HuH-7 (cell line): ENCODE measurements at regions not wholly inside any gene's neighbourhood (a gene's known extent, or its start where the extent isn't known, plus 50 kb on each side); places are given as distances from the start of the nearest gene placed in this dataset.
A peak's percentile ranks its signal among the peaks of the same experiment; 100 is the strongest.

Experiments
- DNase-seq: peaks from one replicate; pipeline ENCODE4 v3.0.0; 2011; ENCODE audit warnings: low spot score

DNA sequence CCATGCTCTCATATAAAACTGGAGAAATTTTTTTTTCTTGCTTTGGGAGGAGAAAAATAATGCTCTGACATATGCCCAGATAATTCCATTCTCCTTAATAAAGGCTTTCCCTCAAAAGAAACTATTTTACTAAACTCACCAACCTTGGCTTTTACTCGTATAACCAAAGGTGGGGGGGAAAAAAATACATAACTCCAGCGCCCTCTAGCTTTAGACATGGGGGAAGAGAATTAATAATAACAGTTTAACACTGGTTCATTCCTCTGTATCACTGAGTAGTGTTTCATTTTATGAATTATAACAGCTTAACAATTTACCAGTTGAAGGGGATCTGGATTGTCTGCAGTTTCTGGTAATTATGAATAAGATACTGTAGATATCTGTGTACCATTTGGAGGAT is 1226.1 kb downstream of the GRIK2 start:
- peak; percentile 9 for DNase-seq

GRCh38 chr6:102582569-102582968 is 1189.1 kb downstream of the GRIK2 start:
- no peak for DNase-seq

- DNase-seq, result no peak
These were observed 1188.0 kb downstream of the GRIK2 start for GRCh38 chr6:102581378-102582124.

- no peak for DNase-seq
These were observed 1177.9 kb downstream of the GRIK2 start for GRCh38 chr6:102571236-102571908.

- no peak for DNase-seq
These were observed 1169.2 kb downstream of the GRIK2 start for GRCh38 chr6:102562713-102563112.

- DNase-seq, result no peak
These were observed 1159.7 kb downstream of the GRIK2 start for GRCh38 chr6:102553214-102553613.

DNA sequence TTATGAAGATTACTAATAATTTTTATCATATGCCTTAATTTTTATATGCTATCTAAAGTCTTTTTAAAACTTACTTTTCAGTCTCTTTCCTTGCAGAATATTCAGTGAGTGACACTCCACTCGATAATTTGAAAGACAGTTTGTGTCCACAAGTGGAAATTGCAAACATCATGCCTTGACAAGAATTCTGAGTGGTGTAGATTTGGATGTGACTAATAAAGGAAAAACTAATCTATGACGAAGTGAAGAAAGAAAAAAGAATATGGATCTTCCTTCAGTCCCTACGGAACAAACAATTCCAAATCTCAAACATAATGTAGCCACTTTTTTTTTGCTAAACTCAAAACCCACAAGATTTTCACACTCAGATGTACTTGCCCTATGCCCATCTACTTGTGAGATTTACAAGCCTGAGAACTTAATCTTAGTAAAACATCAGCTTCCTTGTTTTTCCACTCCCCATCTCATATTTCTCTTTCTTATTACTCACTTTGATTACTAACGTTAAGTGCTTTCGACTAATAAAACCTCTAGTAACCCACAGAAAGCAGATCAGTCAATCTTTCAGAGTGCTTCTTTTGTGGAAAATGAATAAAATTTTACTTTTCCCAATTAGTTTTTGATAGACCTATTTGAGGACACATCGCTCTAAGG is 1155.8 kb downstream of the GRIK2 start:
- DNase-seq, result no peak

DNA sequence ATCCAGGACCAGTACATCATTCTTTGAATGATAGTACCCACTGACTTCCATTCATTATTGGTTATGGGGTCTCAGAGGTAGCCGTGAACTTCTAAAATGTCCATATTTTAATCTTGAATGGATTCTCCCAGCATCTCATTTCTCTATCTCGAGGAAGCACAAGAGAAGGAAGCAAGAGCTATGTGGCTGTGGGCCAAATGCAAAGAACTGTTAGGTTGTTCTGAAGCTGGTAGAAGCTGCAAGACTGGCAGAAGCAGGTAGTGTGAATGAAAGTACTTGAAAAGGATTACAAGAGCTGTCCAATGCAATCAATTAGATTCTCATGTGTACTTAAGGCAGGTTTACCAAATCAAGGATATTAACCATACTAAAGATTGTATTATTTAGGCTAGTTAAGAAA is 1131.8 kb downstream of the GRIK2 start:
- DNase-seq, result no peak

DNA sequence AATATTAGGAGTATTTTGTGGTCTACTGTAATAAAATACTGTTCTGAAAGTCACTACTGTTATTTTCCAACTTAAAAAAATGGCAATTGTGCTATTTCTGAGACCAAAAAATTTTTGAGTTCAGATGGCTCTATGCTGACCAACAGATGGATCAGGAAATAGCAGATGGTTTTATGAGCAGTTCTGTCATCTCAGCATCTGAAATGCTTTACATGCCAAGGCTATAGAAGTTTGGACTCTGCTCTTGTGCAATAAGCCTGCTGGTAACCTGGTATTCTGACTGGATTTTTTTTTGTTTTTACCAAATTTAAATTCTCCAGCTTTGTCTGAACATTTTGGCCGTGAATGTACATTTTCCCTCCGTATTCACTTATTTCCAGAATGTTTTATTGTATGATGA is 1127.5 kb downstream of the GRIK2 start:
- DNase-seq, result no peak

DNA sequence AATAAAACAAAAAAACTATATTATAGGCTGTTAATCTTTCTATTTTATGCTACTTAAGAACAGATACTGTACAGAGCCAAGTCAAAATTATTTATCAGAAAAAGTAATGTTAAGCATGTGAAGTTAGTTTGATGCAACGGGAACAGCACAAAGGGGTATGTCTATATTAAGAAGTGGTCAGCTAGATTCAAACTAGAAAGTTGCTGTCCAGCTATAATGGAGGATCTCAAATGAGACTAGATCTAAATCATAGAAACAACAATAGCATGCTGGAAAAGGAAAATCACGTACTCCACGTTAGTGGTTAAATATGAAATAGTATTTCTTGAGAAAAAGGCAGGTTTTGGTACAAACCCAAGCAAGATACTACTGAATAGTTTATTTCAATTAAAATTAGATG is 1124.0 kb downstream of the GRIK2 start:
- DNase-seq, result no peak

- DNase-seq, result no peak
These were observed 1108.1 kb downstream of the GRIK2 start for GRCh38 chr6:102501615-102502014.

- DNase-seq, result no peak
These were observed 1101.3 kb downstream of the GRIK2 start for GRCh38 chr6:102494808-102495207.

DNA sequence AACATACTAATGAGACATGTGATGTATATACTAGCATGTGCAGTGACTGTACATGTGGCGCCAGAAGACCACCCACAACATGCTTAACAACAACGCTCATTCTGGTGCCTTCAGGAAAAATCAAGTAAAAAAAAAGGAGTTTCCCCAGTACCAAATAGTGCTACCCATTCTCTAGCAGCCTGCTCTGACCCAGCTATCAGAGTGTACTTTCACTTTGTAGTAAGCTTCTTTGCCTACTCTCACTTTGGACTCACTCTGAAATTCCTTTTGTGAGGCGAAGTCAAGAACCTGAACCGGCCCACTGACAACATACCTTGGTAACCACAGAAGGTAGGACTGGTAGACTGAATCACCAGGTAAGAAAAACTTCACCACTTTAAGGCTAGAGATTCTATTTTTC is 1100.0 kb downstream of the GRIK2 start:
- no peak for DNase-seq

- no peak for DNase-seq
These were observed 1095.2 kb downstream of the GRIK2 start for GRCh38 chr6:102488729-102489128.

GRCh38 chr6:102485480-102485879 is 1092.0 kb downstream of the GRIK2 start:
- DNase-seq, result no peak

- no peak for DNase-seq
These were observed 1080.7 kb downstream of the GRIK2 start for GRCh38 chr6:102474041-102474807.

DNA sequence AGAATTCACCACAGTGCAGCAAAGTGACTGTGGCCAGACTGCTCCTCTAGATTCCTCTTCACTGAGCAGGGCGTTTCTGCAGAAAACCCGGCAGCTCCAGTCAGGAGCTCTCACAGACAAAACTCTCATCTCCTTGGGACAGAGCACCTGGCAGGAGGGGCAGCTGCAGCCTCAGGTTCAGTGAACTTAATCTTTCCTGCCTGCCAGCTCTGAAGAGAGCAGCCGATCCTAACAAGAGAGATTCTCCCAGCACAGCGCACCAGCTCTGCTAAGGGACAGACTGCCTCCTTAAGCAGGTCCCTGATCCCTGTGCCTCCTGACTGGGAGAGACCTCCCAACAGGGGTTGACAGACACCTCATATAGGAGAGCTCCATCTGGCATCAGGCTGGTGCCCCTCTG is 1065.5 kb downstream of the GRIK2 start:
- no peak for DNase-seq

DNA sequence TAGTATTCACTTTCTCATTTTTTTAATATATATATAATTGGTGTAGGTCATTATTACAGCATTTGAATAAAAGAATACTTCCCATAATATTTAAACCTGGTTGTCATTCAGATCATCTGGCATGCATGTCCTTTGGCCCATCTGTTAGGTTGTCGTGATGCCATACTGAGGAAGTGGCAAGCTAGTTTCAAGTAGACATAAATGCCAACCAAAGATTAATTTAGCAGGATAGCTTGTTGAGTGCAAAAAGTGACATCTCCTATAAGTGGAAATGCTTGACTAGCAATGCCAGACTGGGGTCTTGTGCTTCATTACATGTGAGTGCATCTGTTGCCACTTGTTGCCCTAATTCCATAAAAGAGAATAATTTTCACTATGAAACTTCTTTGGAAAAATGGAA is 1044.7 kb downstream of the GRIK2 start:
- DNase-seq, result no peak

DNA sequence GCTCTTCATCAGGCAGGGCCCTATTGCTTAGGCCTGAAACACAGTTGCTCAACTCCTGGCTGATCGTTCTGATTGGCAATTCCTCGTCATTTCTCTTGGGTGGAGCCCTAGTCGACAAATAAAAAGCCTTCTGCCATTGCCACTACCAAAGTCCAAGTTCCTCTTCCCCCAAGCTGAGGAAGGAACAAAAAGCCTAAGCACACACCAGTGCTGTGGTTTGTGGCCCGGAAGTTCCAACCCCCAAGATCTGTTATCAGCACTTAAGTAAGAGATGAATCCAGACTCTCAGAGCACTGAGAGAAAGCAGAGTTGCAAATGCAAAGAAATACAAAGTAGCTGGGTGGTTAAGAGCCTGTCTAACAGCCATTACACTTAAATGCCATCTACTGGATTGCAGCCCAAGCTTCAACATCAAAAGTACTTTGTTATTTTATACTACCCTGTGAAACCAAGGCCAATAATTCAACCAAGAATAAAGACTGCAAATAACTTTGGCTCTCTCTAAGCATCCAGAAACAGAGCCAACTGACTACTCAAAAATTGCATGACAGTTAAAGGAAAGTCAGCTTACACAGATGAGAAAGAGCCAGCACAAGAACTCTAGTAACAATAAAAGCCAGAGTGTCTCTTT is 1024.0 kb downstream of the GRIK2 start:
- no peak for DNase-seq

GRCh38 chr6:102415891-102416290 is 1022.4 kb downstream of the GRIK2 start:
- no peak for DNase-seq

- no peak for DNase-seq
These were observed 1018.3 kb downstream of the GRIK2 start for GRCh38 chr6:102411796-102412195.
